ENCODE measurements at regions not wholly inside any gene's neighbourhood (a gene's known extent, or its start where the extent isn't known, plus 50 kb on each side); places are given as distances from the start of the nearest gene placed in this dataset.

DNA sequence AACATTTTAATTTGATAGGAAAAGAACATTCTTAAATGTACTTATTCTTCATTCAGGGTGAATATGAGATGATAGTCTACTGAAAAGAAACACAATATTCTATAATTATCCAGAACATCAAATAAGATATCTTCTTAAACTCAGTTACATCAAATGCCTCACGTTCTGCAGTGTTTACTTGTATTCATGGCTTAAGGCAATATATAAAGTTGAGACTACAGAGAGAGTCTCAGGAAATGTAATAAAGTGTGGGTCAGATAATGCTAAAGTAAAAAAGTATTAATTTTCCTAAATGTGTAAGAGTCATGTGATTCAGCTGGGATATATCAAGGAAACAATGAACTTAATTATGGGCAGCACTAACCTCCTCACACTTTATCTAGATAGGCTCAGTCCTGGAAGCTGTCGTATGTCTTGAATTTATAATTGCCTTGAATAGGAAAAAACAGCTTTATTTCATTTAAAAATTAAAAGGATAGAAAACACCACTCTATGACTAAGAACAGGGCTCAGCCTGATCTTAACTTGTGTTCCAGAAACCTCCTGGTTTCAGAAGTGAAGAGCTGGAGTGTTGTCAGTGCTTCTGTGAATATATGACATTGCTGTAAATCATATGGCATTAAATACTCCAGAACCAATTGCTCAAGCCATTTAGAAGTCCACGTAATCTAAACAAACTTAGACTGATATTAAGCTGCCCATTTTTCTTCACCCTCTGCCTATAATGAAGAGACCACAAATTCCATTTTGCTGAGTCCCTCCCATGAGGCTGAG is 240.2 kb downstream of the FSIP2 start:
- Histone ChIP-seq H2AFZ (ENCODE audit: low read length) (peak overlapping the region; percentile 49), H4K20me1 (ENCODE audit: low read length) (no peaks in the 10 kb centered on the region), H3K4me3 (ENCODE audit: low read length) (no peak overlapping the region), H3K27ac (ENCODE audit: low read length) (peak overlapping the region; percentile 94), H3K4me2 (ENCODE audit: low read length) (peak overlapping the region; percentile 55), H3K9me2 (replicated peaks; ENCODE audit: low read length) (no peaks in the 10 kb centered on the region), H3F3A (ENCODE audit: low read length, unreplicated experiment) (peaks cover 6% of the 10 kb centered on the region), H3K9ac (ENCODE audit: low read length) (peak overlapping the region; percentile 58), H3K4me1 (ENCODE audit: insufficient read depth, low read length) (peaks cover 20% of the 10 kb centered on the region), H3K79me2 (ENCODE audit: low read length) (no peaks in the 10 kb centered on the region), H3K27me3 (ENCODE audit: low read length) (no peaks in the 10 kb centered on the region), H3K9me3 (ENCODE audit: low read length) (no peaks in the 10 kb centered on the region), H3K36me3 (ENCODE audit: low read depth, low read length) (no peaks in the 10 kb centered on the region)
- ATAC-seq (peak; percentile 72), DNase-seq (peak; percentile 79)
- intact Hi-C loops (cut with micrococcal nuclease), result loop anchor here (1.0 to 10.0 kb wide), 3 partner anchors 156 to 364 kb away; no protein-coding TSS in a partner anchor
- ChIA-PET POLR2A (ENCODE audit: unreplicated experiment) (no interaction called here), CTCF (interaction anchor here (0.6 to 1.4 kb wide), 2 partner anchors 152 to 293 kb away, joined by 5 to 19 read pairs; no protein-coding TSS in a partner anchor)
- TF ChIP-seq, protein P1, sequence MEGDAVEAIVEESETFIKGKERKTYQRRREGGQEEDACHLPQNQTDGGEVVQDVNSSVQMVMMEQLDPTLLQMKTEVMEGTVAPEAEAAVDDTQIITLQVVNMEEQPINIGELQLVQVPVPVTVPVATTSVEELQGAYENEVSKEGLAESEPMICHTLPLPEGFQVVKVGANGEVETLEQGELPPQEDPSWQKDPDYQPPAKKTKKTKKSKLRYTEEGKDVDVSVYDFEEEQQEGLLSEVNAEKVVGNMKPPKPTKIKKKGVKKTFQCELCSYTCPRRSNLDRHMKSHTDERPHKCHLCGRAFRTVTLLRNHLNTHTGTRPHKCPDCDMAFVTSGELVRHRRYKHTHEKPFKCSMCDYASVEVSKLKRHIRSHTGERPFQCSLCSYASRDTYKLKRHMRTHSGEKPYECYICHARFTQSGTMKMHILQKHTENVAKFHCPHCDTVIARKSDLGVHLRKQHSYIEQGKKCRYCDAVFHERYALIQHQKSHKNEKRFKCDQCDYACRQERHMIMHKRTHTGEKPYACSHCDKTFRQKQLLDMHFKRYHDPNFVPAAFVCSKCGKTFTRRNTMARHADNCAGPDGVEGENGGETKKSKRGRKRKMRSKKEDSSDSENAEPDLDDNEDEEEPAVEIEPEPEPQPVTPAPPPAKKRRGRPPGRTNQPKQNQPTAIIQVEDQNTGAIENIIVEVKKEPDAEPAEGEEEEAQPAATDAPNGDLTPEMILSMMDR (conservative IDR thresholded peaks at IDR 0.05; ENCODE audit: low read depth, low read length), result no peak
- TF ChIP-seq EZH2 (IDR thresholded peaks at IDR 0.05; ENCODE audit: low read length, unreplicated experiment) (no peak), EZH2phosphoT487 (IDR thresholded peaks at IDR 0.05; ENCODE audit: borderline replicate concordance, low read length) (no peak)
- BruUV-seq (replicated peaks), result no TSS peak

DNA sequence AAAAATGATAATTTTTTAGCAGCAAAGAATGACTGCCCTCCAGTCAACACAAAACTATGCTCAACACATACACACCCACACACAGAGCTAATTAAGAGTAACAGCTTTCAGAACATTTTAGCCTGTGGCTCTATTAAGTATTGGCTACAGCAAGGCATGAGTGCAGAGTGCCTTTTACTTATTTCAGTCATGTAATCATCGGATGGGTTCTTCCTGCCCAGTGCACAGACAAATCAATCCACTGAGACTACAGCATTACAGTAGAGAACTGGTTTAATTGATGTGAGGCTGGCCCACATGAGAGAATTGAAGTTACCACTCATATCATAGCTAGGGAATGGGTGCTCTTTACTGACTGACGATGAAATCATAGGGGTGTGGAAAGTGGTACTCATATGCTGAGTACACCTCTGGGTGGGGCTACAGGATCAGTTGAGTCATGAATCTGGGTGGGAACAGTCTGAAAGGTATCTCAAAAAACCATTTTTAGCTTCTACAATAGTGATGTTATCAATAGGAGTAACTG is 241.0 kb downstream of the FSIP2 start:
- Histone ChIP-seq H3K4me2 (ENCODE audit: low read length) (peak overlapping the region; percentile 55), H3K9me2 (replicated peaks; ENCODE audit: low read length) (no peaks in the 10 kb centered on the region), H3K27ac (ENCODE audit: low read length) (peak overlapping the region; percentile 94), H3K79me2 (ENCODE audit: low read length) (no peaks in the 10 kb centered on the region), H3K4me3 (ENCODE audit: low read length) (peak overlapping the region; percentile 4; the same call in 1 of the 2 replicates), H3K4me1 (ENCODE audit: insufficient read depth, low read length) (peaks cover 20% of the 10 kb centered on the region), H3K27me3 (ENCODE audit: low read length) (no peaks in the 10 kb centered on the region), H3K9ac (ENCODE audit: low read length) (peak overlapping the region; percentile 58), H2AFZ (ENCODE audit: low read length) (0 out of 2 replicates have a peak overlapping the region, but pooled peaks have one; percentile 16), H4K20me1 (ENCODE audit: low read length) (no peaks in the 10 kb centered on the region), H3K36me3 (ENCODE audit: low read depth, low read length) (no peaks in the 10 kb centered on the region), H3K9me3 (ENCODE audit: low read length) (no peaks in the 10 kb centered on the region), H3F3A (ENCODE audit: low read length, unreplicated experiment) (peaks cover 6% of the 10 kb centered on the region)
- DNase-seq, result peak; percentile 92
- POLR2A ChIA-PET (ENCODE audit: unreplicated experiment), result interaction anchor here (0.6 to 0.7 kb wide), 2 partner anchors 150 to 1115 kb away, joined by 3 read pairs; no protein-coding TSS in a partner anchor
- intact Hi-C loops (cut with micrococcal nuclease), result loop anchor here (1.0 to 10.0 kb wide), 4 partner anchors 155 to 480 kb away; no protein-coding TSS in a partner anchor
- CTCF ChIA-PET, result interaction anchor here (0.6 to 1.4 kb wide), 3 partner anchors 151 to 292 kb away, joined by 3 to 19 read pairs (median 5); no protein-coding TSS in a partner anchor
- no peak for TF ChIP-seq EZH2 (IDR thresholded peaks at IDR 0.05; ENCODE audit: low read length, unreplicated experiment)
- TF ChIP-seq, protein P1 (conservative IDR thresholded peaks at IDR 0.05; ENCODE audit: low read depth, low read length), result peak; percentile 56
- BruUV-seq (replicated peaks), result no TSS peak
- ATAC-seq, result peak; percentile 90

Data from PC-3 (cell line).